ENCODE measurements at regions not wholly inside any gene's neighbourhood (a gene's known extent, or its start where the extent isn't known, plus 50 kb on each side); places are given as distances from the start of the nearest gene placed in this dataset.

- no peak for DNase-seq (ENCODE audit: low read depth in 2 of 2)
These were observed 1295.9 kb downstream of the ZPLD1 start for GRCh38 chr3:103730744-103731143.

DNA sequence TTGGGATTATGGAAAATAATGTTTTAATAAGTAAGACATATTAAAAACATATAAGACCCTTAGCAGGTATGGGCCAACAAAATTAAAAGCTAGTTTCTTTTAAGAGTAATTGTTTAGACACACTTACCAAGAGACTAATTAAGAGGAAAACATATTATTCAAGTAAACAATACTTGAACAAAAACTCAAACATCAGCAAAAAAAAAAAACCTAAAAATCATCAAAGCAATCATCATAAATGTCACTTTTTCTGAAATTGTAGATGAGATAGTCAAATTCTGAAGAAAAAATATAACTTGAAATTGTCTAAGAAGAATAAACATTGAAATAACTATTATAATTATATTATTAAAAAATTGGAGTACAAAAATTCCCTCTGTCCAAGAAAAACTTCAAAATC lies 1318.2 kb downstream of the ZPLD1 start:
- no peak for DNase-seq (ENCODE audit: low read depth in 2 of 2)

GRCh38 chr3:103767635-103768034 lies 1332.8 kb downstream of the ZPLD1 start:
- no peak for DNase-seq (ENCODE audit: low read depth in 2 of 2)

GRCh38 chr3:103785017-103785416 lies 1350.2 kb downstream of the ZPLD1 start:
- no peak for DNase-seq (ENCODE audit: low read depth in 2 of 2)

GRCh38 chr3:103785537-103785936 lies 1350.7 kb downstream of the ZPLD1 start:
- DNase-seq (ENCODE audit: low read depth in 2 of 2): no peak

GRCh38 chr3:103786296-103786695 lies 1351.5 kb downstream of the ZPLD1 start:
- DNase-seq (ENCODE audit: low read depth in 2 of 2): no peak

GRCh38 chr3:103787164-103787871 lies 1352.5 kb downstream of the ZPLD1 start:
- DNase-seq (ENCODE audit: low read depth in 2 of 2): no peak

DNA sequence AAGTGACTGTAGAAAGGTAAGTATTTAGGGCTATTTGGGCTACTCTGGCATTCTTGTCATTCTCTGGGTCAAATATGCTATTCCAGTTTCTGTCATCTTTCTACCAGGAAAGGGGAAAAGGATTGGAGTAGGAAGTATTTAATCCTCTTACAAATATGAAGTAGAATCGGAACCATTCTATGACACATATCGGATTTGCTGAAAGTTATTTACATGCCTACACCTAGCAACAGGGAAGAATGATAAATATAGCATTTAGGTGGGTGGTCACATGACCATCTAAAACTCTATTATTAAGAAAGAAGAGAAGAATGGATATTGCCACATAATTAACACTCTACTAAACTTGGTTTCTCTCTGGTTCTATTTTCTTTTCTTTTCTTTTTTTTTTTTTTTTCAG lies 1353.1 kb downstream of the ZPLD1 start:
- no peak for DNase-seq (ENCODE audit: low read depth in 2 of 2)

GRCh38 chr3:103791786-103792515 lies 1357.1 kb downstream of the ZPLD1 start:
- no peak for DNase-seq (ENCODE audit: low read depth in 2 of 2)

DNA sequence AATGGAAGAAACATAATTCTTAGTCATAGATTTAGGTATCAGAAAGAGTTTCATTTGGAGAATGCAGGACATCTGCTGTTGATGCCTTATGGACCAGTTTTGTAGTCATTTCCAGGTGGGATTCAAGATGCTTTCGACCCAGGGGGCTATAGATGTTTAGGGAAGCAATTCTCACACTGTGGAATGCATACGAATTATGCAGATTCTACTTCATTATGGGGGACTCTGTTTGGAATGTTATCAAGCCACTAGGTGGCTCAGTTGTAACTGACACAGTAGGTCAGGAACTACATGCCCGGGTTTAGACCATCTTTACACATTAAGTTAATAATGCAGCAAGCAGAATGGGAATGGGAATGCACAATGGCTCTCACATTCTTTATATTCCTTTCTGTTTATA lies 1359.8 kb downstream of the ZPLD1 start:
- no peak for DNase-seq (ENCODE audit: low read depth in 2 of 2)

- DNase-seq (ENCODE audit: low read depth in 2 of 2): no peak
These were observed 1361.3 kb downstream of the ZPLD1 start for GRCh38 chr3:103796068-103796467.

DNA sequence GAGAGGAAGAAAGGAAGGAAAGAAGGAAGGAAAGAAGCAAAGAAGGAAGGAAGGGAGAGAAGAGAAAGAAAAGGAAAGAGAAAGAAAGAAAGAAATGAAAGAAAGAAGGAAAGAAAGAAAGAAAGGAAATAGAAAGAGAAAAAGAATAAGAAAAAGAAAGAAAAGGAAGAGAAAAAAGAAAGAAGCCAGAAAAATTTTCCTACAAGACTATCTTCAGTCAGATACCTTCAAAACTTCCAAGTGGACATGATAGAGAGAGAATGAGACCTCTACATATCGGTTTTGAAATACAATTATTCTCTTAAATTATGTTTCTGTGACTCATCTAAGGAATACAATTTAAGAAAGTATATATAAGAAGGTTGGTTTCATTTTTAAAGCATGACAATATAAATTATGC lies 1369.0 kb downstream of the ZPLD1 start:
- no peak for DNase-seq (ENCODE audit: low read depth in 2 of 2)

DNA sequence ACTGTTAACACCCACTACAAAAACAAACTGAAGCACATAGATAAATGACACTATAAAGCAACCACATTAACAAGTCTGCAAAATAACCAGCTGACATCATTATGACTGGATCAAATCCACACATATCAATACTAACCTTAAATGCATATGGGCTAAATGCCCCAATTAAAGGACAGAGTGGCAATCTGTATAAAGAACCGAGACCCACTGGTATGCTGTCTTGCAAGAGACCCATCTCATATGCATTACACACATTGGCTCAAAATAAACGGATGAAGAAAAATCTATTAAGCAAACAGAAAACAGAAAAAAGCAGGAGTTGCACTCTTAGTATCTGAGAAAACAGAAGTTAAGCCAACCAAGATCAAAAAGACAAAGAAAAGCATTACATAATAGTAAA lies 1375.4 kb downstream of the ZPLD1 start:
- no peak for DNase-seq (ENCODE audit: low read depth in 2 of 2)

GRCh38 chr3:103813955-103814354 lies 1379.1 kb downstream of the ZPLD1 start:
- DNase-seq (ENCODE audit: low read depth in 2 of 2): no peak

- no peak for DNase-seq (ENCODE audit: low read depth in 2 of 2)
These were observed 1383.6 kb downstream of the ZPLD1 start for GRCh38 chr3:103818398-103818797.

- DNase-seq (ENCODE audit: low read depth in 2 of 2): no peak
These were observed 1384.0 kb downstream of the ZPLD1 start for GRCh38 chr3:103818800-103819199.

DNA sequence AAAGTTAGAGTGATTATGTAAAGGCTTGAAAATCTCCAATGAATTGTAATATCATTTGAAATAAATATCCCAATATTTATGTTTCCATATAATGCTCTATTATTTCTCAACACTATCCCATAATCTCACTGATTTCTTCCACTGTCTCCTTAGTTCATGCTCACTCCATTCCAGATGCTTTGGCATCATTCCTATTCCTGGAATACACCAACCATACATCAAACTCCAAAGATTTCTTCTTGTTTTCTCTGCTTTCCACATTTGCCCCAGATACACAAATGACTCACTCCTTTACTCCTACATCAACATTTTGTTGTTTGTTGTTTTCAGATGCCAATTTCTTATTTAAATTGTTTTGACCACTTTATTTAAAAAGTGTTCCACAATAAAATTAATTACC lies 1390.8 kb downstream of the ZPLD1 start:
- DNase-seq (ENCODE audit: low read depth in 2 of 2): no peak

- DNase-seq (ENCODE audit: low read depth in 2 of 2): no peak
These were observed 1395.0 kb downstream of the ZPLD1 start for GRCh38 chr3:103829723-103830326.

- DNase-seq (ENCODE audit: low read depth in 2 of 2): no peak
These were observed 1412.6 kb downstream of the ZPLD1 start for GRCh38 chr3:103847081-103848062.

GRCh38 chr3:103851793-103852192 lies 1417.0 kb downstream of the ZPLD1 start:
- no peak for DNase-seq (ENCODE audit: low read depth in 2 of 2)

DNA sequence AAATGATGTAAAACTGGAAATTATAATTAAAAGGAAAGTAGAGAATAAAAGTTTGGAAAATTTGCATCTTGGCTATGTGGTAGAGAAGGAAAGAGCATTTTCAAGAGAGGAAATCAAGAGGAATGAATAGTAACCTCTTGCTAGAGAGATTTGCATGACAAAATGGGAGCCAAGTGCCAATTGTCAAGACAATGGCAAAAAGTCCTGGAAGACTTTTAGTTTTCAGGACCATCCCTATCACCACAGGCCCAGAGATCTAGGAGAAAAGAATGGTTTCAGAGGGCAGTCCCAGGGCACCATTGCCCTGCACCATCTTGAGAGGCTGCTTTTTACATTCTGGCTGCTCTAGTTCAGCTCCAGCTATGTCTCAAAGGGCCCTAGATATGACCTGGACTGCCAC lies 1427.6 kb downstream of the ZPLD1 start:
- DNase-seq (ENCODE audit: low read depth in 2 of 2): no peak

DNA sequence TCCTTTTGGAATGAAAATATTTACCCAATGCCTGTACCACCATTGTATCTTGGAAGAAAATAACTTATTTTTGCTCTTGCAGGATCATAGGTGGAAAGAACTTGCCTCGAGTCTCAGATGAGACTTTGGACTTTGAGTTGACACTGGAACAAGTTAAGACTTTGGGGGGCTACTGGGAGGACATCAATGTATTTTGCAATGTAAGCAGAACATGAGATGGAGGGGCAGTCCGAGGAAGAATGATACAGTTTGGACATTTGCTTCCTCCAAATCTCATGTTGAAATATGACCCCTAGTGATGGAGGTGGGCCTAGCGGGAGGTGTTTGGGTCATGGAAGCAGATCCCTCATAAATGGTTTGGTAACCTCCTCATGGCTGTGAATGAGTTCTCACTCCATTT lies 1428.6 kb downstream of the ZPLD1 start:
- no peak for DNase-seq (ENCODE audit: low read depth in 2 of 2)

Measured in dermis microvascular lymphatic vessel endothelial cell (primary cell).